GM23338 (cell line): ENCODE measurements at regions not wholly inside any gene's neighbourhood (a gene's known extent, or its start where the extent isn't known, plus 50 kb on each side); places are given as distances from the start of the nearest gene placed in this dataset.

ENCODE experiments used
- ATAC-seq: fragments of 200-7000 bp; cut with Tn5 transposase; 3 replicates; pipeline ENCODE4 v1.9.1; 2020
- DNase-seq: peaks from one replicate; pipeline ENCODE4 v3.0.0-alpha.2; 2015; ENCODE audit warnings: low spot score
- H2AFZ ChIP-seq: fragments of 200-600 bp; sonication (generic); 2 replicates; pipeline ENCODE4 v1.8.0; 2016; ENCODE audit warnings: antibody characterized with exemption, mild to moderate bottlenecking, moderate library complexity
- H3F3A ChIP-seq: fragments of 200-600 bp; sonication (generic); replicated peaks from 2 replicates; pipeline ENCODE4 v1.8.0; 2017; ENCODE audit warnings: antibody characterized with exemption, mixed run types, low read depth
- H3K27ac ChIP-seq: fragments of 200-600 bp; sonication (generic); 2 replicates; pipeline ENCODE4 v1.6.1; 2016; ENCODE audit warnings: low read depth
- H3K27me3 ChIP-seq: fragments of 200-600 bp; sonication (generic); 2 replicates; pipeline ENCODE4 v1.8.0; 2016; ENCODE audit warnings: mild to moderate bottlenecking, mixed run types, moderate library complexity; ENCODE audit not compliant: insufficient read depth
- H3K36me3 ChIP-seq: fragments of 200-600 bp; sonication (generic); 2 replicates; pipeline ENCODE4 v1.8.0; 2016; ENCODE audit warnings: mild to moderate bottlenecking; ENCODE audit not compliant: insufficient read depth
- H3K4me1 ChIP-seq: fragments of 200-600 bp; sonication (generic); 2 replicates; pipeline ENCODE4 v1.8.0; 2016; ENCODE audit warnings: mild to moderate bottlenecking, moderate library complexity; ENCODE audit not compliant: insufficient read depth
- H3K4me2 ChIP-seq: fragments of 200-600 bp; sonication (generic); 2 replicates; pipeline ENCODE4 v1.7.1; 2017; ENCODE audit warnings: mixed run types
- H3K4me3 ChIP-seq: fragments of 200-600 bp; sonication (generic); 2 replicates; pipeline ENCODE4 v1.6.1; 2016; ENCODE audit warnings: mixed run types
- H3K79me2 ChIP-seq: fragments of 200-600 bp; sonication (generic); replicated peaks from 2 replicates; pipeline ENCODE4 v1.8.0; 2017; ENCODE audit warnings: mild to moderate bottlenecking; ENCODE audit not compliant: insufficient read depth
- H3K9me2 ChIP-seq: fragments of 200-600 bp; sonication (generic); 2 replicates; pipeline ENCODE4 v1.8.0; 2017; ENCODE audit not compliant: insufficient read depth
- H4K20me1 ChIP-seq: fragments of 200-600 bp; sonication (generic); replicated peaks from 2 replicates; pipeline ENCODE4 v1.8.0; 2017; ENCODE audit warnings: mild to moderate bottlenecking; ENCODE audit not compliant: insufficient read depth
- H3K27ac Mint-ChIP-seq: 2 replicates; pipeline ENCODE4 v1.8.0; 2020; ENCODE audit warnings: inconsistent platforms, mild to moderate bottlenecking, moderate library complexity, mixed read lengths
- H3K27me3 Mint-ChIP-seq: 3 replicates; pipeline ENCODE4 v1.8.0; 2022; ENCODE audit warnings: low read depth, mild to moderate bottlenecking, moderate library complexity, mixed read lengths, inconsistent platforms; ENCODE audit not compliant: insufficient read depth, poor library complexity
- H3K36me3 Mint-ChIP-seq: 3 replicates; pipeline ENCODE4 v1.8.0; 2021; ENCODE audit warnings: low read depth, mild to moderate bottlenecking, inconsistent platforms, moderate library complexity, mixed read lengths
- H3K4me1 Mint-ChIP-seq: 3 replicates; pipeline ENCODE4 v1.8.0; 2020; ENCODE audit warnings: mild to moderate bottlenecking, inconsistent platforms, mixed read lengths
- H3K4me3 Mint-ChIP-seq: 3 replicates; pipeline ENCODE4 v1.8.0; 2021; ENCODE audit warnings: moderate library complexity, mild to moderate bottlenecking, inconsistent platforms, mixed read lengths
- H3K9me3 Mint-ChIP-seq: 3 replicates; pipeline ENCODE4 v1.8.0; 2020; ENCODE audit warnings: moderate library complexity, mild to moderate bottlenecking, inconsistent platforms, mixed read lengths
- CREB1 ChIP-seq: fragments of 250-450 bp; sonication (Bioruptor Pico); IDR thresholded peaks from 2 replicates; pipeline ENCODE4 v1.5.0; 2020; ENCODE audit warnings: low read depth, mild to moderate bottlenecking, moderate library complexity
- CTCF ChIP-seq, 2 experiments: fragments of 200-600 bp in 1 of 2; sonication (generic) in 1 of 2; conservative IDR thresholded peaks; 2 replicates each; pipeline versions ENCODE4 v1.5.1 to v1.6.1; 2016 to 2017; ENCODE audit warnings: antibody characterized with exemption in 2 of 2, low read depth in 2 of 2, mild to moderate bottlenecking in 2 of 2, moderate library complexity in 1 of 2
- ETS1 ChIP-seq: IDR thresholded peaks from 2 replicates; pipeline ENCODE4 v1.6.1; 2016; ENCODE audit warnings: antibody characterized with exemption
- EZH2 ChIP-seq: fragments of 200-600 bp; sonication (generic); IDR thresholded peaks from one replicate; pipeline ENCODE4 v1.8.0; 2017; ENCODE audit warnings: antibody characterized with exemption, mild to moderate bottlenecking, low read depth; ENCODE audit not compliant: unreplicated experiment
- EZH2phosphoT487 ChIP-seq: fragments of 200-600 bp; sonication (generic); IDR thresholded peaks from one replicate; pipeline ENCODE4 v1.8.1; 2018; ENCODE audit warnings: antibody characterized with exemption; ENCODE audit not compliant: unreplicated experiment
- JUNB ChIP-seq: IDR thresholded peaks from one replicate; pipeline ENCODE4 v1.6.1; 2016; ENCODE audit warnings: antibody characterized with exemption; ENCODE audit not compliant: unreplicated experiment
- NANOG ChIP-seq: IDR thresholded peaks from 2 replicates; pipeline ENCODE4 v1.6.1; 2016; ENCODE audit warnings: antibody characterized with exemption, borderline replicate concordance
- POLR2AphosphoS5 ChIP-seq: IDR thresholded peaks from 2 replicates; pipeline ENCODE4 v1.6.1; 2016; ENCODE audit warnings: antibody characterized with exemption, low read depth
- STAT1 ChIP-seq: IDR thresholded peaks from one replicate; pipeline ENCODE4 v1.6.1; 2016; ENCODE audit warnings: antibody characterized with exemption; ENCODE audit not compliant: unreplicated experiment
- ZNF114 ChIP-seq: fragments of 250-450 bp; sonication (Bioruptor Pico); IDR thresholded peaks from 2 replicates; pipeline ENCODE4 v1.5.0; 2020; ENCODE audit warnings: mild to moderate bottlenecking, moderate library complexity
- TF ChIP-seq, protein P1 (sequence below): fragments of 250-450 bp; sonication (Bioruptor Pico); IDR thresholded peaks from 2 replicates; pipeline ENCODE4 v1.5.0; 2020; ENCODE audit warnings: mild to moderate bottlenecking, moderate library complexity

DNA sequence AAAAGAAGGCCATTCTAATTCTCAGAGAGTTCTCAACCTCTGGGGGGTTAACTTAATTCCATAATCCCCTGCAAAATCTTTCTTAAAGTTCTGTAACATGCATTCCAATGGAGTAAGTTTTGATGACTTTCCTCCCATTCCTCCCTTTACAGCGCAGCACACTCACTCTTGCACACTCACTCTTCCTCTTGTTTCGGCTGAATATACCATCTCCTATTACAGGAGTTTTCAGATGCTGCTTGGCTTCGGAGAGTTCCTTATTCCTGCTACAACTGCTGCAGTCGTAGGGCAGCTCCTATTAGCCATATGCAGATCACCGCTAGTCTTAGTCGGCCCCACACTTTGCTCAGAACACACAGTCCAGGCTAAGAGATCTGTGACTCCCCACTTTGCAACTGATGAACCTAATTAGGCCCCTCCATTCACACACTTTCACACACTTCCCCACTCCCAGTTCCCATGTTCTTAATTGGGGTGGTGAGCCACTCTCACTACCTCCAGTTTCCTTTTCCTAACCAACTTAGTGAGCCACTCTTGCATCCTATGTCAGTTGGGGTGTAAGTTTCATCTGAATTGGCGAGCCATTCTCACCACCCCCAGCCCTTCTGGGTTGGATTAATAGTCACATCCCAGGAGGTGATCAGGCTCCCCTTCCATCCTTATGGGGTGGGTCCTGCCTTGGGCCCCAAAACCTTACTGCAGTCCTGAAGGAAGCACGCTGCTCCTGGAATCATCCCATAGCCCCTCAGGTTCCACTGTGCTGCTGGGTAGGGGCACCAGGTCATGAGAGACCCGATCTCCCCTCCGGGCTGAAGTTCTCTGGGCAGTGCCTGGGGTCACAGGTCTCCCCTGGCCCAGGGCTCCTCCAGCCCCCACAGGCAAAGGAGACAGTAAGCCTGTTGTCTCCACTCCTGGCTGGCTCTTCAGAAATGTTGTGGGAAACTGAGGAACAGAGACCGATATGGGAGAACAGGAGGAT lies 53.9 kb downstream of the OR10H4 start:
- Histone ChIP-seq H3K36me3 (0 out of 2 replicates have a peak, but pooled peaks cover 3% of the 10 kb centered on the region), H3K79me2 (no peaks in the 10 kb centered on the region), H3K27me3 (no peaks in the 10 kb centered on the region), H3K9me2 (no peaks in the 10 kb centered on the region), H3K27ac (no peak overlapping the region), H3K4me3 (no peak overlapping the region), H3K4me2 (no peak overlapping the region), H2AFZ (no peak overlapping the region), H3K4me1 (no peaks in the 10 kb centered on the region), H3F3A (no peaks in the 10 kb centered on the region), H4K20me1 (no peaks in the 10 kb centered on the region)
- H3K27me3 Mint-ChIP-seq = peaks cover 9% of the 10 kb centered on the region
- peaks cover 29% of the 10 kb centered on the region for H3K36me3 Mint-ChIP-seq
- no peak overlapping the region for H3K4me3 Mint-ChIP-seq
- peaks cover 99% of the 10 kb centered on the region for H3K9me3 Mint-ChIP-seq
- no peaks in the 10 kb centered on the region for H3K4me1 Mint-ChIP-seq
- ATAC-seq = no peak
- no peak for DNase-seq
- no peak overlapping the region for H3K27ac Mint-ChIP-seq
- no peak for TF ChIP-seq ETS1
- TF ChIP-seq JUNB = no peak

DNA sequence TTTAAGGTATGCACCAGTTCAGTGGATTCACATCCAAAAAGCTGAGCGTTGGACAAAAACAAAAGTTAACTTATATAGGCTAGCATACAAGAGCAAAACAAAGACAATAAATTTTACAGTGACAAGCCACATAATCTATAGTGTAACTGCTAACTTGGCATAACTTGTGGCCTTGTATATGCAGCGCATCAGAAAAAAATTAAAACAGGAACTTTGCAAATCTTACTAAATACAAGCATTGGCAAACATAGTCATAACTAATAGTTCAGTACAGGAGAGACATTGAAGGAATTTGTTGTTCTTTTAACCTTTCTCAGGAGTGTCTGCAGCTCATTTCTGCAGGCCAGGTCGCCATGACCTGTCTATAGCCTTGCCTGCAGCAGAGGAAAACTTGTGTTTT lies 54.6 kb downstream of the OR10H4 start:
- H3K4me1 Mint-ChIP-seq = no peaks in the 10 kb centered on the region
- no peak for TF ChIP-seq CREB1 (CRISPR knock-in tag)
- no peak for TF ChIP-seq EZH2
- TF ChIP-seq EZH2phosphoT487 = no peak
- TF ChIP-seq CTCF (conservative IDR thresholded peaks at IDR 0.05; ENCODE audit: low read depth in 2 of 2) = no peak
- no peak for TF ChIP-seq NANOG
- no peak for TF ChIP-seq POLR2AphosphoS5
- TF ChIP-seq JUNB = no peak
- TF ChIP-seq, protein P1, sequence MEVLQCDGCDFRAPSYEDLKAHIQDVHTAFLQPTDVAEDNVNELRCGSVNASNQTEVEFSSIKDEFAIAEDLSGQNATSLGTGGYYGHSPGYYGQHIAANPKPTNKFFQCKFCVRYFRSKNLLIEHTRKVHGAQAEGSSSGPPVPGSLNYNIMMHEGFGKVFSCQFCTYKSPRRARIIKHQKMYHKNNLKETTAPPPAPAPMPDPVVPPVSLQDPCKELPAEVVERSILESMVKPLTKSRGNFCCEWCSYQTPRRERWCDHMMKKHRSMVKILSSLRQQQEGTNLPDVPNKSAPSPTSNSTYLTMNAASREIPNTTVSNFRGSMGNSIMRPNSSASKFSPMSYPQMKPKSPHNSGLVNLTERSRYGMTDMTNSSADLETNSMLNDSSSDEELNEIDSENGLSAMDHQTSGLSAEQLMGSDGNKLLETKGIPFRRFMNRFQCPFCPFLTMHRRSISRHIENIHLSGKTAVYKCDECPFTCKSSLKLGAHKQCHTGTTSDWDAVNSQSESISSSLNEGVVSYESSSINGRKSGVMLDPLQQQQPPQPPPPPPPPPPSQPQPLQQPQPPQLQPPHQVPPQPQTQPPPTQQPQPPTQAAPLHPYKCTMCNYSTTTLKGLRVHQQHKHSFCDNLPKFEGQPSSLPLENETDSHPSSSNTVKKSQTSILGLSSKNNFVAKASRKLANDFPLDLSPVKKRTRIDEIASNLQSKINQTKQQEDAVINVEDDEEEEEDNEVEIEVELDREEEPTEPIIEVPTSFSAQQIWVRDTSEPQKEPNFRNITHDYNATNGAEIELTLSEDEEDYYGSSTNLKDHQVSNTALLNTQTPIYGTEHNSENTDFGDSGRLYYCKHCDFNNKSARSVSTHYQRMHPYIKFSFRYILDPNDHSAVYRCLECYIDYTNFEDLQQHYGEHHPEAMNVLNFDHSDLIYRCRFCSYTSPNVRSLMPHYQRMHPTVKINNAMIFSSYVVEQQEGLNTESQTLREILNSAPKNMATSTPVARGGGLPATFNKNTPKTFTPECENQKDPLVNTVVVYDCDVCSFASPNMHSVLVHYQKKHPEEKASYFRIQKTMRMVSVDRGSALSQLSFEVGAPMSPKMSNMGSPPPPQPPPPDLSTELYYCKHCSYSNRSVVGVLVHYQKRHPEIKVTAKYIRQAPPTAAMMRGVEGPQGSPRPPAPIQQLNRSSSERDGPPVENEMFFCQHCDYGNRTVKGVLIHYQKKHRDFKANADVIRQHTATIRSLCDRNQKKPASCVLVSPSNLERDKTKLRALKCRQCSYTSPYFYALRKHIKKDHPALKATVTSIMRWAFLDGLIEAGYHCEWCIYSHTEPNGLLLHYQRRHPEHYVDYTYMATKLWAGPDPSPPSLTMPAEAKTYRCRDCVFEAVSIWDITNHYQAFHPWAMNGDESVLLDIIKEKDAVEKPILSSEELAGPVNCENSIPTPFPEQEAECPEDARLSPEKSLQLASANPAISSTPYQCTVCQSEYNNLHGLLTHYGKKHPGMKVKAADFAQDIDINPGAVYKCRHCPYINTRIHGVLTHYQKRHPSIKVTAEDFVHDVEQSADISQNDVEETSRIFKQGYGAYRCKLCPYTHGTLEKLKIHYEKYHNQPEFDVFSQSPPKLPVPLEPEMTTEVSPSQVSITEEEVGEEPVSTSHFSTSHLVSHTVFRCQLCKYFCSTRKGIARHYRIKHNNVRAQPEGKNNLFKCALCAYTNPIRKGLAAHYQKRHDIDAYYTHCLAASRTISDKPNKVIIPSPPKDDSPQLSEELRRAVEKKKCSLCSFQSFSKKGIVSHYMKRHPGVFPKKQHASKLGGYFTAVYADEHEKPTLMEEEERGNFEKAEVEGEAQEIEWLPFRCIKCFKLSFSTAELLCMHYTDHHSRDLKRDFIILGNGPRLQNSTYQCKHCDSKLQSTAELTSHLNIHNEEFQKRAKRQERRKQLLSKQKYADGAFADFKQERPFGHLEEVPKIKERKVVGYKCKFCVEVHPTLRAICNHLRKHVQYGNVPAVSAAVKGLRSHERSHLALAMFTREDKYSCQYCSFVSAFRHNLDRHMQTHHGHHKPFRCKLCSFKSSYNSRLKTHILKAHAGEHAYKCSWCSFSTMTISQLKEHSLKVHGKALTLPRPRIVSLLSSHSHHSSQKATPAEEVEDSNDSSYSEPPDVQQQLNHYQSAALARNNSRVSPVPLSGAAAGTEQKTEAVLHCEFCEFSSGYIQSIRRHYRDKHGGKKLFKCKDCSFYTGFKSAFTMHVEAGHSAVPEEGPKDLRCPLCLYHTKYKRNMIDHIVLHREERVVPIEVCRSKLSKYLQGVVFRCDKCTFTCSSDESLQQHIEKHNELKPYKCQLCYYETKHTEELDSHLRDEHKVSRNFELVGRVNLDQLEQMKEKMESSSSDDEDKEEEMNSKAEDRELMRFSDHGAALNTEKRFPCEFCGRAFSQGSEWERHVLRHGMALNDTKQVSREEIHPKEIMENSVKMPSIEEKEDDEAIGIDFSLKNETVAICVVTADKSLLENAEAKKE (CRISPR knock-in tag) = no peak
- TF ChIP-seq ZNF114 (CRISPR knock-in tag) = no peak
- no peak for TF ChIP-seq STAT1

More for the DNA sequence above, 54.6 kb downstream of the OR10H4 start:
- DNase-seq (no peak), ATAC-seq (no peak)
- Histone ChIP-seq H3K4me2 (no peak overlapping the region), H4K20me1 (no peaks in the 10 kb centered on the region), H3K4me3 (no peak overlapping the region), H3K79me2 (no peaks in the 10 kb centered on the region), H3F3A (no peaks in the 10 kb centered on the region), H3K36me3 (peaks cover 3% of the 10 kb centered on the region; the same call in 1 of the 2 replicates), H2AFZ (no peak overlapping the region), H3K27me3 (no peaks in the 10 kb centered on the region), H3K9me2 (no peaks in the 10 kb centered on the region), H3K27ac (no peak overlapping the region), H3K4me1 (no peaks in the 10 kb centered on the region)
- H3K36me3 Mint-ChIP-seq = peaks cover 31% of the 10 kb centered on the region
- no peak overlapping the region for H3K4me3 Mint-ChIP-seq
- no peak overlapping the region for H3K27ac Mint-ChIP-seq
- peaks cover 99% of the 10 kb centered on the region for H3K9me3 Mint-ChIP-seq
- H3K27me3 Mint-ChIP-seq = peaks cover 8% of the 10 kb centered on the region
